H1 (cell line): ENCODE measurements at regions not wholly inside any gene's neighbourhood (a gene's known extent, or its start where the extent isn't known, plus 50 kb on each side); places are given as distances from the start of the nearest gene placed in this dataset.

ENCODE experiments used
- CTCF ChIA-PET: fragments of 300-600 bp; sonication (Branson Sonifier 250); formaldehyde crosslinking; loops from one replicate; lab custom pipeline; 2021; ENCODE audit not compliant: partially characterized antibody; lab: Charles Lee
- POLR2A ChIA-PET: fragments of 300-600 bp; sonication (Branson Sonifier 250); formaldehyde crosslinking; loops from one replicate; lab custom pipeline; 2021; ENCODE audit warnings: inconsistent platforms; ENCODE audit not compliant: partially characterized antibody; lab: Charles Lee
- DNase-seq, 2 experiments: peaks; one replicate each; pipeline versions ENCODE4 v3.0.0 to v3.0.0-alpha.2; 2010 to 2022; ENCODE audit warnings: low spot score in 2 of 2, low read depth in 1 of 2, mixed read lengths in 1 of 2
- FAIRE-seq: peaks from 2 replicates; lab custom pipeline; 2011; peaks lifted over from hg19 to GRCh38; lab: Jason Lieb, UNC
- H2AFZ ChIP-seq: 2 replicates; pipeline ENCODE4 v1.8.1; 2012; ENCODE audit warnings: low read length, inconsistent platforms
- H2AK5ac ChIP-seq: 2 replicates; pipeline ENCODE4 v1.6.1; 2013; ENCODE audit warnings: low read depth, low read length
- H2BK120ac ChIP-seq: replicated peaks from 2 replicates; pipeline ENCODE3; 2013; ENCODE audit warnings: low read depth, low read length, inconsistent platforms
- H2BK12ac ChIP-seq: 2 replicates; pipeline ENCODE4 v1.6.1; 2013; ENCODE audit warnings: low read depth, low read length
- H2BK15ac ChIP-seq: 2 replicates; pipeline ENCODE4 v1.6.1; 2013; ENCODE audit warnings: low read length
- H2BK20ac ChIP-seq: 2 replicates; pipeline ENCODE4 v1.6.1; 2013; ENCODE audit warnings: low read length
- H2BK5ac ChIP-seq: 2 replicates; pipeline ENCODE4 v1.6.1; 2013; ENCODE audit warnings: low read depth, low read length
- H3K14ac ChIP-seq: 2 replicates; pipeline ENCODE4 v1.6.1; 2013; ENCODE audit warnings: inconsistent platforms; ENCODE audit not compliant: insufficient read length
- H3K18ac ChIP-seq: 2 replicates; pipeline ENCODE4 v1.6.1; 2013; ENCODE audit warnings: low read length; ENCODE audit errors: extremely low read depth
- H3K23ac ChIP-seq: 2 replicates; pipeline ENCODE4 v1.6.1; 2013; ENCODE audit warnings: inconsistent platforms; ENCODE audit not compliant: insufficient read length
- H3K23me2 ChIP-seq: 2 replicates; pipeline ENCODE4 v1.6.1; 2013; ENCODE audit warnings: low read depth, low read length
- H3K27ac ChIP-seq: 2 replicates; pipeline ENCODE4 v1.6.1; 2011; ENCODE audit warnings: low read depth, low read length, inconsistent platforms
- H3K27me3 ChIP-seq, 4 experiments: replicated peaks in 1 of 4; 1 replicate in 1 of 4; 2 replicates in 3 of 4; pipeline versions ENCODE4 v1.6.1 to v1.8.1; 2011 to 2013; ENCODE audit warnings: low read length in 3 of 4, mild to moderate bottlenecking in 3 of 4, inconsistent platforms in 2 of 4, mixed read lengths in 2 of 4, moderate library complexity in 1 of 4; ENCODE audit not compliant: control insufficient read depth in 3 of 4, insufficient read depth in 3 of 4; ENCODE audit errors: extremely low read depth in 1 of 4
- H3K36me3 ChIP-seq, 4 experiments: 2 replicates each; pipeline versions ENCODE4 v1.6.1 to v1.8.1; 2011 to 2013; ENCODE audit warnings: mild to moderate bottlenecking in 4 of 4, low read length in 3 of 4, moderate library complexity in 2 of 4, control low read depth in 1 of 4, inconsistent platforms in 1 of 4; ENCODE audit not compliant: insufficient read depth in 4 of 4, control insufficient read depth in 2 of 4
- H3K4ac ChIP-seq: replicated peaks from 2 replicates; pipeline ENCODE3; 2013; ENCODE audit warnings: low read length, low read depth, mixed read lengths, inconsistent platforms; ENCODE audit not compliant: insufficient read length
- H3K4me1 ChIP-seq, 4 experiments: replicated peaks in 1 of 4; 1 replicate in 1 of 4; 2 replicates in 3 of 4; pipeline versions ENCODE4 v1.6.1 to v1.8.1; 2011 to 2013; ENCODE audit warnings: low read length in 3 of 4, inconsistent platforms in 2 of 4, mixed read lengths in 1 of 4; ENCODE audit not compliant: insufficient read depth in 4 of 4, control insufficient read depth in 3 of 4
- H3K4me2 ChIP-seq, 2 experiments: 2 replicates each; pipeline versions ENCODE4 v1.6.1 to v1.8.1; 2011 to 2013; ENCODE audit warnings: low read depth in 2 of 2, low read length in 2 of 2, control low read depth in 1 of 2, inconsistent platforms in 1 of 2, mild to moderate bottlenecking in 1 of 2; ENCODE audit not compliant: insufficient read depth in 1 of 2
- H3K4me3 ChIP-seq, 4 experiments: fragments of 200-600, 300-600 bp in 1 of 4; sonication (generic), shearing (Covaris generic), sonication (Bioruptor Twin) in 1 of 4; 2 replicates each; pipeline versions ENCODE4 v1.5.1 to v1.8.1; 2011 to 2016; ENCODE audit warnings: low read length in 4 of 4, low read depth in 3 of 4, control low read depth in 2 of 4, inconsistent platforms in 2 of 4, mild to moderate bottlenecking in 2 of 4, mixed read lengths in 1 of 4, moderate library complexity in 1 of 4; ENCODE audit not compliant: insufficient read depth in 2 of 4; ENCODE audit errors: extremely low read depth in 1 of 4
- H3K56ac ChIP-seq: replicated peaks from 2 replicates; pipeline ENCODE3; 2013; ENCODE audit warnings: low read depth, mild to moderate bottlenecking, mixed read lengths, low read length, inconsistent platforms; ENCODE audit not compliant: insufficient read length
- H3K79me1 ChIP-seq: 2 replicates; pipeline ENCODE4 v1.6.1; 2013; ENCODE audit warnings: low read depth, low read length, control low read depth
- H3K79me2 ChIP-seq, 2 experiments: 2 replicates each; pipeline versions ENCODE4 v1.6.1 to v1.8.1; 2012 to 2013; ENCODE audit warnings: low read length in 2 of 2, mild to moderate bottlenecking in 2 of 2, inconsistent platforms in 1 of 2; ENCODE audit not compliant: insufficient read depth in 2 of 2, control insufficient read depth in 1 of 2
- H3K9ac ChIP-seq, 4 experiments: replicated peaks in 1 of 4; 1 replicate in 1 of 4; 2 replicates in 3 of 4; pipeline versions ENCODE4 v1.6.1 to v1.8.1; 2011 to 2013; ENCODE audit warnings: low read depth in 3 of 4, low read length in 3 of 4, control low read depth in 2 of 4, mild to moderate bottlenecking in 2 of 4, moderate library complexity in 2 of 4, inconsistent platforms in 1 of 4; ENCODE audit errors: extremely low read depth in 1 of 4
- H3K9me3 ChIP-seq, 2 experiments: 2 replicates each; pipeline versions ENCODE4 v1.6.1 to v1.8.1; 2012 to 2013; ENCODE audit warnings: mild to moderate bottlenecking in 2 of 2, moderate library complexity in 2 of 2, control low read depth in 1 of 2, inconsistent platforms in 1 of 2, low read depth in 1 of 2, low read length in 1 of 2, mixed read lengths in 1 of 2; ENCODE audit not compliant: insufficient read depth in 2 of 2
- H4K20me1 ChIP-seq, 2 experiments: replicated peaks in 1 of 2; 2 replicates each; pipeline versions ENCODE3 to v1.8.1; 2011 to 2013; ENCODE audit warnings: inconsistent platforms in 2 of 2, low read length in 2 of 2, mild to moderate bottlenecking in 1 of 2; ENCODE audit not compliant: insufficient read depth in 2 of 2, control insufficient read depth in 1 of 2
- H4K5ac ChIP-seq: 2 replicates; pipeline ENCODE4 v1.6.1; 2013; ENCODE audit warnings: low read length, low read depth, mixed read lengths, inconsistent platforms; ENCODE audit not compliant: insufficient read length
- H4K8ac ChIP-seq: 2 replicates; pipeline ENCODE4 v1.8.0; 2013; ENCODE audit warnings: mild to moderate bottlenecking, moderate library complexity, low read length, inconsistent platforms; ENCODE audit not compliant: insufficient read depth; ENCODE audit errors: extremely low read depth
- H4K91ac ChIP-seq: replicated peaks from 2 replicates; pipeline ENCODE3; 2013; ENCODE audit warnings: low read length, mixed read lengths, inconsistent platforms; ENCODE audit not compliant: insufficient read length
- SIRT6 ChIP-seq: IDR thresholded peaks from one replicate; pipeline ENCODE4 v1.7.1; 2012; ENCODE audit warnings: low read length, inconsistent platforms
- SP4 ChIP-seq: IDR thresholded peaks from 2 replicates; pipeline ENCODE4 v1.6.1; 2012; ENCODE audit warnings: low read length, inconsistent platforms
- WGBS, 2 experiments: shearing (Covaris generic) in 1 of 2; methylation state at CpG; one replicate each; pipeline versions ENCODE4 v1.1.6 to v1.1.7; 2013 to 2015; ENCODE audit warnings: low lambda C conversion rate in 2 of 2, mixed read lengths in 2 of 2, inconsistent platforms in 1 of 2, low coverage in 1 of 2, missing lambda C conversion rate in 1 of 2; ENCODE audit not compliant: insufficient replicate concordance in 2 of 2, insufficient coverage in 1 of 2, insufficient read length in 1 of 2; ENCODE audit errors: extremely low coverage in 1 of 2, missing lambda C conversion rate in 1 of 2; 5-methylcytosine and 5-hydroxymethylcytosine counted together

GRCh38 chr5:67542479-67542878 lies 345.9 kb upstream of the CD180 start:
- DNase-seq (no peak), FAIRE-seq (no peak)
- POLR2A ChIA-PET = no interaction called here

More at GRCh38 chr5:67542479-67542878, 345.9 kb upstream of the CD180 start:
- Histone ChIP-seq H2BK20ac (no peak overlapping the region), H3K4me3 (no peak overlapping the region), H3K4me1 (peaks cover 0 to 3% (median 0%) of the 10 kb centered on the region in 4 experiments; a peak in 1 of 7 replicates), H3K14ac (no peak overlapping the region), H3K56ac (no peak overlapping the region), H3K79me2 (no peaks in the 10 kb centered on the region), H3K4ac (no peak overlapping the region), H2BK120ac (no peak overlapping the region), H3K9ac (no peak overlapping the region), H2BK15ac (no peak overlapping the region), H4K20me1 (no peaks in the 10 kb centered on the region), H3K27ac (no peak overlapping the region), H3K36me3 (no peaks in the 10 kb centered on the region), H3K27me3 (no peaks in the 10 kb centered on the region), H4K8ac (no peak overlapping the region), H3K23ac (no peak overlapping the region), H2AK5ac (no peak overlapping the region), H3K23me2 (no peaks in the 10 kb centered on the region), H4K5ac (no peak overlapping the region), H3K79me1 (no peaks in the 10 kb centered on the region; the same call in 1 of the 2 replicates), H3K4me2 (no peak overlapping the region), H2BK5ac (no peak overlapping the region), H2AFZ (no peak overlapping the region; the same call in 1 of the 2 replicates), H3K9me3 (no peaks in the 10 kb centered on the region), H3K18ac (no peak overlapping the region), H4K91ac (no peak overlapping the region), H2BK12ac (no peak overlapping the region)
- 86% methylated on average over 3 of the region's 3 CpGs; no CpG with 5 or more reads in 1 of the 2 experiments for WGBS, 2 experiments
- CTCF ChIA-PET = no interaction called here
- TF ChIP-seq SP4 (no peak), SIRT6 (no peak)
